ENCODE measurements at regions not wholly inside any gene's neighbourhood (a gene's known extent, or its start where the extent isn't known, plus 50 kb on each side); places are given as distances from the start of the nearest gene placed in this dataset.

- TF ChIP-seq REST (IDR thresholded peaks at IDR 0.05; ENCODE audit: insufficient read depth in 1 of 2, low read depth in 2 of 2, low read length in 2 of 2) (no peak), POLR2AphosphoS5 (IDR thresholded peaks at IDR 0.05; ENCODE audit: low read depth, low read length) (no peak)
Observed at GRCh38 chr20:30281584-30282197, 975.8 kb upstream of the DEFB115 start.
